GM23338 (cell line): ENCODE measurements at regions not wholly inside any gene's neighbourhood (a gene's known extent, or its start where the extent isn't known, plus 50 kb on each side); places are given as distances from the start of the nearest gene placed in this dataset.

Source experiments
- ATAC-seq: fragments of 200-7000 bp; cut with Tn5 transposase; 3 replicates; pipeline ENCODE4 v1.9.1; 2020
- DNase-seq: peaks from one replicate; pipeline ENCODE4 v3.0.0-alpha.2; 2015; ENCODE audit warnings: low spot score
- H2AFZ ChIP-seq: fragments of 200-600 bp; sonication (generic); 2 replicates; pipeline ENCODE4 v1.8.0; 2016; ENCODE audit warnings: antibody characterized with exemption, mild to moderate bottlenecking, moderate library complexity
- H3F3A ChIP-seq: fragments of 200-600 bp; sonication (generic); replicated peaks from 2 replicates; pipeline ENCODE4 v1.8.0; 2017; ENCODE audit warnings: antibody characterized with exemption, mixed run types, low read depth
- H3K27ac ChIP-seq: fragments of 200-600 bp; sonication (generic); 2 replicates; pipeline ENCODE4 v1.6.1; 2016; ENCODE audit warnings: low read depth
- H3K27me3 ChIP-seq: fragments of 200-600 bp; sonication (generic); 2 replicates; pipeline ENCODE4 v1.8.0; 2016; ENCODE audit warnings: mild to moderate bottlenecking, mixed run types, moderate library complexity; ENCODE audit not compliant: insufficient read depth
- H3K36me3 ChIP-seq: fragments of 200-600 bp; sonication (generic); 2 replicates; pipeline ENCODE4 v1.8.0; 2016; ENCODE audit warnings: mild to moderate bottlenecking; ENCODE audit not compliant: insufficient read depth
- H3K4me1 ChIP-seq: fragments of 200-600 bp; sonication (generic); 2 replicates; pipeline ENCODE4 v1.8.0; 2016; ENCODE audit warnings: mild to moderate bottlenecking, moderate library complexity; ENCODE audit not compliant: insufficient read depth
- H3K4me2 ChIP-seq: fragments of 200-600 bp; sonication (generic); 2 replicates; pipeline ENCODE4 v1.7.1; 2017; ENCODE audit warnings: mixed run types
- H3K4me3 ChIP-seq: fragments of 200-600 bp; sonication (generic); 2 replicates; pipeline ENCODE4 v1.6.1; 2016; ENCODE audit warnings: mixed run types
- H3K79me2 ChIP-seq: fragments of 200-600 bp; sonication (generic); replicated peaks from 2 replicates; pipeline ENCODE4 v1.8.0; 2017; ENCODE audit warnings: mild to moderate bottlenecking; ENCODE audit not compliant: insufficient read depth
- H3K9me2 ChIP-seq: fragments of 200-600 bp; sonication (generic); 2 replicates; pipeline ENCODE4 v1.8.0; 2017; ENCODE audit not compliant: insufficient read depth
- H4K20me1 ChIP-seq: fragments of 200-600 bp; sonication (generic); replicated peaks from 2 replicates; pipeline ENCODE4 v1.8.0; 2017; ENCODE audit warnings: mild to moderate bottlenecking; ENCODE audit not compliant: insufficient read depth
- H3K27ac Mint-ChIP-seq: 2 replicates; pipeline ENCODE4 v1.8.0; 2020; ENCODE audit warnings: inconsistent platforms, mild to moderate bottlenecking, moderate library complexity, mixed read lengths
- H3K27me3 Mint-ChIP-seq: 3 replicates; pipeline ENCODE4 v1.8.0; 2022; ENCODE audit warnings: low read depth, mild to moderate bottlenecking, moderate library complexity, mixed read lengths, inconsistent platforms; ENCODE audit not compliant: insufficient read depth, poor library complexity
- H3K36me3 Mint-ChIP-seq: 3 replicates; pipeline ENCODE4 v1.8.0; 2021; ENCODE audit warnings: low read depth, mild to moderate bottlenecking, inconsistent platforms, moderate library complexity, mixed read lengths
- H3K4me1 Mint-ChIP-seq: 3 replicates; pipeline ENCODE4 v1.8.0; 2020; ENCODE audit warnings: mild to moderate bottlenecking, inconsistent platforms, mixed read lengths
- H3K4me3 Mint-ChIP-seq: 3 replicates; pipeline ENCODE4 v1.8.0; 2021; ENCODE audit warnings: moderate library complexity, mild to moderate bottlenecking, inconsistent platforms, mixed read lengths
- H3K9me3 Mint-ChIP-seq: 3 replicates; pipeline ENCODE4 v1.8.0; 2020; ENCODE audit warnings: moderate library complexity, mild to moderate bottlenecking, inconsistent platforms, mixed read lengths
- CREB1 ChIP-seq: fragments of 250-450 bp; sonication (Bioruptor Pico); IDR thresholded peaks from 2 replicates; pipeline ENCODE4 v1.5.0; 2020; ENCODE audit warnings: low read depth, mild to moderate bottlenecking, moderate library complexity
- EZH2 ChIP-seq: fragments of 200-600 bp; sonication (generic); IDR thresholded peaks from one replicate; pipeline ENCODE4 v1.8.0; 2017; ENCODE audit warnings: antibody characterized with exemption, mild to moderate bottlenecking, low read depth; ENCODE audit not compliant: unreplicated experiment
- EZH2phosphoT487 ChIP-seq: fragments of 200-600 bp; sonication (generic); IDR thresholded peaks from one replicate; pipeline ENCODE4 v1.8.1; 2018; ENCODE audit warnings: antibody characterized with exemption; ENCODE audit not compliant: unreplicated experiment
- NANOG ChIP-seq: IDR thresholded peaks from 2 replicates; pipeline ENCODE4 v1.6.1; 2016; ENCODE audit warnings: antibody characterized with exemption, borderline replicate concordance
- POLR2AphosphoS5 ChIP-seq: IDR thresholded peaks from 2 replicates; pipeline ENCODE4 v1.6.1; 2016; ENCODE audit warnings: antibody characterized with exemption, low read depth
- STAT1 ChIP-seq: IDR thresholded peaks from one replicate; pipeline ENCODE4 v1.6.1; 2016; ENCODE audit warnings: antibody characterized with exemption; ENCODE audit not compliant: unreplicated experiment
- ZNF114 ChIP-seq: fragments of 250-450 bp; sonication (Bioruptor Pico); IDR thresholded peaks from 2 replicates; pipeline ENCODE4 v1.5.0; 2020; ENCODE audit warnings: mild to moderate bottlenecking, moderate library complexity
- ZNF331 ChIP-seq: fragments of 250-450 bp; sonication (Bioruptor Pico); IDR thresholded peaks from 2 replicates; pipeline ENCODE4 v1.5.0; 2020; ENCODE audit warnings: low read depth, mild to moderate bottlenecking, moderate library complexity
- TF ChIP-seq, protein P1 (sequence below): IDR thresholded peaks from 2 replicates; pipeline ENCODE4 v1.6.1; 2016; ENCODE audit warnings: antibody characterized with exemption
- TF ChIP-seq, protein P2 (sequence below), 2 experiments: fragments of 200-600 bp in 1 of 2; sonication (generic) in 1 of 2; conservative IDR thresholded peaks; 2 replicates each; pipeline versions ENCODE4 v1.5.1 to v1.6.1; 2016 to 2017; ENCODE audit warnings: antibody characterized with exemption in 2 of 2, low read depth in 2 of 2, mild to moderate bottlenecking in 2 of 2, moderate library complexity in 1 of 2
- TF ChIP-seq, protein P3 (sequence below): IDR thresholded peaks from one replicate; pipeline ENCODE4 v1.6.1; 2018; ENCODE audit warnings: antibody characterized with exemption; ENCODE audit not compliant: unreplicated experiment

DNA sequence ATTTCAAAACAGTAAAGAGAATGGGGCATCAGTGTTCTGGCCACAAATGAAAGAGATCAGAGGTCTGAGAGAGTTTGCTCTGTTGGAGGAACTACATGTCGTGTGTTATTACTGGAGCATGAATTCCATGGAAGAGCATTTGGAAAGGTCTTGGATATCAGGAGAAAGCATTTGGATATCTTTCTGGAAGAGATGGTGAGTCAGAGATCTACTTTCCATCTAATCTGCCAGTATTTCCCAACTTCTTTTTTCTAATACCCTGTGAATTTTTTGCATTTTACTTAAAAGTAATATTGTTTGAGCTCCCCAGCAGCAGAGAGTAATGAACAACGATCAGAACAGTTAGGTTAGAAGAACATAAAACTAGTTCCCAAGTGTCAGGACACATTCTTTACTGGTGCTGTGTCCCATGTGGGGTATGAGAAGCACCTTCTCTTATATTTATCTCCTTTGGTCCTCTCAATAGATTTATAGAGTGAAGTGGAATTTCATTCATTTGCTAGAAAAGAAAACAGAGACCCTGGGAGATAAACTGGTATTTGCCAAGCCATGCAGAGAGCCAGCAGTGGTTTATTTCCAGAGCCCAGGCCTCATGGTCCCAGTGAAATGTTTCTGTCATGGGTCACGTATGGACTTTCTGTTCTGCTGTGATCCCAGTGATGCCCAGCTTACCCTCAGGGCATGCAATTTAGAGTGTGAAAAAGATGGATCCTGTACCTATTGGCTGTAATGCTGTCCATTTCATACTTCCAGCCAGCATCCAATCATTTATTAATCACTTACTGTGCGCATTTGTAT, 130.8 kb upstream of the NT5C1B start:
- H3K4me3 Mint-ChIP-seq: no peak overlapping the region
- H3K27me3 Mint-ChIP-seq: no peaks in the 10 kb centered on the region
- Histone ChIP-seq H3K9me2 (no peaks in the 10 kb centered on the region), H3K79me2 (no peaks in the 10 kb centered on the region), H4K20me1 (no peaks in the 10 kb centered on the region), H3K4me2 (no peak overlapping the region), H3K4me1 (peaks cover 6% of the 10 kb centered on the region; the same call in 1 of the 2 replicates), H3K4me3 (no peak overlapping the region), H2AFZ (no peak overlapping the region), H3K27ac (no peak overlapping the region), H3K27me3 (no peaks in the 10 kb centered on the region), H3F3A (no peaks in the 10 kb centered on the region), H3K36me3 (no peaks in the 10 kb centered on the region)
- H3K36me3 Mint-ChIP-seq: no peaks in the 10 kb centered on the region
- H3K27ac Mint-ChIP-seq: no peak overlapping the region
- no peak for TF ChIP-seq EZH2
- no peak for DNase-seq
- peaks cover 5% of the 10 kb centered on the region; the same call in 1 of the 3 replicates for H3K4me1 Mint-ChIP-seq
- no peak for ATAC-seq
- no peaks in the 10 kb centered on the region for H3K9me3 Mint-ChIP-seq

DNA sequence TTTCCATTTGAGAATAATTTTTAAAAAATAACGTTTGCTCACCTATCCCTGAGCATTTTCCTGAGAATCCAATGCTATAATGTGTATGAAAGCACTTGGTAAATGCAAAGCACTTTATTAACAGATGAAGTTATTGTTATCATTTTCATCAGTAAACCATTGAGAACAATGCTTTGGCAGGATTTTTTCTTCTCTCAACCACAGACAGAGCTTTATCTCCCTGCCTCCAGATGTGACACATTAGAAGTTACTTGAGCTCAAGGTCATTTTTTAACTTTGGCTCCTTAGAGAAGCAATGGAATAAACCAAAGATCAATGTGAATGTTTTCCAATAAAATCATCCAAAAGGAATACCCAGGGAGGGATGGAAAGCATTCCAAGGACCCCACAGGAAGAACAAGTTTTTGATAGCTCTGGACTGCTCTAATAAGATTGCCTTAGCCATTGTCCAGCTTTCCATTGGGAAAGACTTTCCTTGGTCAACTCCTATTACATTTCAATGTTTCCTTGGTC, 118.9 kb upstream of the NT5C1B start:
- Mint-ChIP-seq H3K4me3 (no peak overlapping the region), H3K36me3 (peaks cover 3% of the 10 kb centered on the region; the same call in 1 of the 3 replicates), H3K4me1 (no peaks in the 10 kb centered on the region), H3K27me3 (no peaks in the 10 kb centered on the region), H3K27ac (no peak overlapping the region), H3K9me3 (peaks cover 3% of the 10 kb centered on the region)
- Histone ChIP-seq H2AFZ (no peak overlapping the region), H3K27ac (no peak overlapping the region), H3K4me3 (no peak overlapping the region), H3F3A (no peaks in the 10 kb centered on the region), H3K4me2 (no peak overlapping the region), H3K79me2 (no peaks in the 10 kb centered on the region), H3K9me2 (no peaks in the 10 kb centered on the region; the same call in 1 of the 2 replicates), H4K20me1 (no peaks in the 10 kb centered on the region), H3K27me3 (no peaks in the 10 kb centered on the region), H3K36me3 (no peaks in the 10 kb centered on the region), H3K4me1 (no peaks in the 10 kb centered on the region)
- DNase-seq: no peak
- ATAC-seq: no peak
- TF ChIP-seq POLR2AphosphoS5 (no peak), STAT1 (no peak), EZH2phosphoT487 (no peak), CREB1 (CRISPR knock-in tag) (no peak), ZNF114 (CRISPR knock-in tag) (no peak), EZH2 (no peak), ZNF331 (no peak), NANOG (no peak)
- TF ChIP-seq, protein P1, sequence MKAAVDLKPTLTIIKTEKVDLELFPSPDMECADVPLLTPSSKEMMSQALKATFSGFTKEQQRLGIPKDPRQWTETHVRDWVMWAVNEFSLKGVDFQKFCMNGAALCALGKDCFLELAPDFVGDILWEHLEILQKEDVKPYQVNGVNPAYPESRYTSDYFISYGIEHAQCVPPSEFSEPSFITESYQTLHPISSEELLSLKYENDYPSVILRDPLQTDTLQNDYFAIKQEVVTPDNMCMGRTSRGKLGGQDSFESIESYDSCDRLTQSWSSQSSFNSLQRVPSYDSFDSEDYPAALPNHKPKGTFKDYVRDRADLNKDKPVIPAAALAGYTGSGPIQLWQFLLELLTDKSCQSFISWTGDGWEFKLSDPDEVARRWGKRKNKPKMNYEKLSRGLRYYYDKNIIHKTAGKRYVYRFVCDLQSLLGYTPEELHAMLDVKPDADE: no peak
- TF ChIP-seq, protein P2, sequence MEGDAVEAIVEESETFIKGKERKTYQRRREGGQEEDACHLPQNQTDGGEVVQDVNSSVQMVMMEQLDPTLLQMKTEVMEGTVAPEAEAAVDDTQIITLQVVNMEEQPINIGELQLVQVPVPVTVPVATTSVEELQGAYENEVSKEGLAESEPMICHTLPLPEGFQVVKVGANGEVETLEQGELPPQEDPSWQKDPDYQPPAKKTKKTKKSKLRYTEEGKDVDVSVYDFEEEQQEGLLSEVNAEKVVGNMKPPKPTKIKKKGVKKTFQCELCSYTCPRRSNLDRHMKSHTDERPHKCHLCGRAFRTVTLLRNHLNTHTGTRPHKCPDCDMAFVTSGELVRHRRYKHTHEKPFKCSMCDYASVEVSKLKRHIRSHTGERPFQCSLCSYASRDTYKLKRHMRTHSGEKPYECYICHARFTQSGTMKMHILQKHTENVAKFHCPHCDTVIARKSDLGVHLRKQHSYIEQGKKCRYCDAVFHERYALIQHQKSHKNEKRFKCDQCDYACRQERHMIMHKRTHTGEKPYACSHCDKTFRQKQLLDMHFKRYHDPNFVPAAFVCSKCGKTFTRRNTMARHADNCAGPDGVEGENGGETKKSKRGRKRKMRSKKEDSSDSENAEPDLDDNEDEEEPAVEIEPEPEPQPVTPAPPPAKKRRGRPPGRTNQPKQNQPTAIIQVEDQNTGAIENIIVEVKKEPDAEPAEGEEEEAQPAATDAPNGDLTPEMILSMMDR (conservative IDR thresholded peaks at IDR 0.05; ENCODE audit: low read depth in 2 of 2): no peak
- TF ChIP-seq, protein P3, sequence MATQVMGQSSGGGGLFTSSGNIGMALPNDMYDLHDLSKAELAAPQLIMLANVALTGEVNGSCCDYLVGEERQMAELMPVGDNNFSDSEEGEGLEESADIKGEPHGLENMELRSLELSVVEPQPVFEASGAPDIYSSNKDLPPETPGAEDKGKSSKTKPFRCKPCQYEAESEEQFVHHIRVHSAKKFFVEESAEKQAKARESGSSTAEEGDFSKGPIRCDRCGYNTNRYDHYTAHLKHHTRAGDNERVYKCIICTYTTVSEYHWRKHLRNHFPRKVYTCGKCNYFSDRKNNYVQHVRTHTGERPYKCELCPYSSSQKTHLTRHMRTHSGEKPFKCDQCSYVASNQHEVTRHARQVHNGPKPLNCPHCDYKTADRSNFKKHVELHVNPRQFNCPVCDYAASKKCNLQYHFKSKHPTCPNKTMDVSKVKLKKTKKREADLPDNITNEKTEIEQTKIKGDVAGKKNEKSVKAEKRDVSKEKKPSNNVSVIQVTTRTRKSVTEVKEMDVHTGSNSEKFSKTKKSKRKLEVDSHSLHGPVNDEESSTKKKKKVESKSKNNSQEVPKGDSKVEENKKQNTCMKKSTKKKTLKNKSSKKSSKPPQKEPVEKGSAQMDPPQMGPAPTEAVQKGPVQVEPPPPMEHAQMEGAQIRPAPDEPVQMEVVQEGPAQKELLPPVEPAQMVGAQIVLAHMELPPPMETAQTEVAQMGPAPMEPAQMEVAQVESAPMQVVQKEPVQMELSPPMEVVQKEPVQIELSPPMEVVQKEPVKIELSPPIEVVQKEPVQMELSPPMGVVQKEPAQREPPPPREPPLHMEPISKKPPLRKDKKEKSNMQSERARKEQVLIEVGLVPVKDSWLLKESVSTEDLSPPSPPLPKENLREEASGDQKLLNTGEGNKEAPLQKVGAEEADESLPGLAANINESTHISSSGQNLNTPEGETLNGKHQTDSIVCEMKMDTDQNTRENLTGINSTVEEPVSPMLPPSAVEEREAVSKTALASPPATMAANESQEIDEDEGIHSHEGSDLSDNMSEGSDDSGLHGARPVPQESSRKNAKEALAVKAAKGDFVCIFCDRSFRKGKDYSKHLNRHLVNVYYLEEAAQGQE: no peak
